B cell (primary cell): ENCODE measurements at regions not wholly inside any gene's neighbourhood (a gene's known extent, or its start where the extent isn't known, plus 50 kb on each side); places are given as distances from the start of the nearest gene placed in this dataset.
"Not testable (repeated sequence)": the region's sequence is repeated elsewhere in the genome, so short reads cannot be mapped to it uniquely, and the experiment has no call there.

Experiments used
- ATAC-seq: fragments of 200-7000 bp; cut with Tn5 transposase; one replicate; pipeline ENCODE4 v1.10.0; 2021; ENCODE audit warnings: low read depth, mild to moderate bottlenecking, moderate number of reproducible peaks, moderate library complexity
- CTCF ChIA-PET: fragments of 350-600 bp; sonication (Branson Sonifier 250); formaldehyde crosslinking; loops from one replicate; lab custom pipeline; 2021; ENCODE audit warnings: antibody characterized with exemption, inconsistent platforms; lab: Charles Lee
- POLR2A ChIA-PET: fragments of 350-600 bp; sonication (Branson Sonifier 250); formaldehyde crosslinking; loops from one replicate; lab custom pipeline; 2021; ENCODE audit warnings: antibody characterized with exemption; lab: Charles Lee
- DNase-seq: peaks from one replicate; pipeline ENCODE4 v3.0.0; 2013
- H2AFZ ChIP-seq: 2 replicates; pipeline ENCODE4 v1.6.1; 2012; ENCODE audit warnings: mild to moderate bottlenecking, low read depth, low read length; ENCODE audit not compliant: insufficient read depth, poor library complexity, severe bottlenecking
- H3K27ac ChIP-seq, 2 donors: 1 replicate in 1 of 2; 2 replicates in 1 of 2; pipeline ENCODE4 v1.5.1; 2012 to 2013; ENCODE audit warnings: low read length in 2 of 2, mild to moderate bottlenecking in 2 of 2, moderate library complexity in 1 of 2
- H3K27me3 ChIP-seq, 4 experiments: fragments of 200-600 bp in 1 of 4; sonication (generic) in 1 of 4; replicated peaks in 1 of 4; 1 replicate in 2 of 4; 2 replicates in 2 of 4; pipeline versions ENCODE4 v1.6.1 to v1.7.0; 2013 to 2016; ENCODE audit warnings: low read length in 3 of 4, mild to moderate bottlenecking in 2 of 4, mixed read lengths in 1 of 4, moderate library complexity in 1 of 4; ENCODE audit not compliant: insufficient read depth in 4 of 4, control insufficient read depth in 3 of 4; ENCODE audit errors: control extremely low read depth in 1 of 4
- H3K36me3 ChIP-seq, 2 experiments: replicated peaks in 1 of 2; 1 replicate in 1 of 2; 2 replicates in 1 of 2; pipeline versions ENCODE4 v1.6.1 to v1.7.1; 2013; ENCODE audit warnings: low read length in 1 of 2; ENCODE audit not compliant: insufficient read depth in 2 of 2, control insufficient read depth in 1 of 2; ENCODE audit errors: control extremely low read depth in 1 of 2, extremely low read depth in 1 of 2
- H3K4me1 ChIP-seq, 2 donors: fragments of 200-600 bp in 1 of 2; sonication (generic) in 1 of 2; 1 replicate in 1 of 2; 2 replicates in 1 of 2; pipeline versions ENCODE4 v1.5.1 to v1.6.1; 2013 to 2017; ENCODE audit warnings: low read length in 2 of 2; ENCODE audit not compliant: control insufficient read depth in 2 of 2, insufficient read depth in 2 of 2
- H3K4me2 ChIP-seq: replicated peaks from 2 replicates; pipeline ENCODE3; 2012; ENCODE audit warnings: mild to moderate bottlenecking, low read depth, low read length; ENCODE audit not compliant: poor library complexity, severe bottlenecking
- H3K4me3 ChIP-seq, 5 experiments: fragments of 200-600 bp in 1 of 5; sonication (generic) in 1 of 5; 1 replicate in 3 of 5; 2 replicates in 2 of 5; pipeline versions ENCODE4 v1.5.1 to v1.7.0; 2011 to 2016; ENCODE audit warnings: low read length in 4 of 5, mild to moderate bottlenecking in 4 of 5, low read depth in 2 of 5, control low read depth in 1 of 5, moderate library complexity in 1 of 5; ENCODE audit not compliant: insufficient read depth in 1 of 5; ENCODE audit errors: control extremely low read depth in 1 of 5, extremely low read depth in 1 of 5
- H3K79me2 ChIP-seq: fragments of 200-600 bp; sonication (generic); one replicate; pipeline ENCODE4 v1.6.0; 2016; ENCODE audit warnings: low read length; ENCODE audit not compliant: control insufficient read depth, insufficient read depth
- H3K9ac ChIP-seq: fragments of 200-600 bp; sonication (generic); 2 replicates; pipeline ENCODE4 v1.6.1; 2017; ENCODE audit warnings: mild to moderate bottlenecking, low read length, moderate library complexity
- H3K9me3 ChIP-seq, 3 donors: one replicate each; pipeline versions ENCODE4 v1.6.1 to v1.7.1; 2013; ENCODE audit warnings: low read length in 2 of 3; ENCODE audit not compliant: control insufficient read depth in 2 of 3, insufficient read depth in 1 of 3; ENCODE audit errors: control extremely low read depth in 1 of 3
- H4K20me1 ChIP-seq: 2 replicates; pipeline ENCODE4 v1.6.0; 2012; ENCODE audit warnings: mild to moderate bottlenecking, low read length; ENCODE audit not compliant: insufficient read depth, control insufficient read depth, poor library complexity, severe bottlenecking
- H3K27ac Mint-ChIP-seq: one replicate; pipeline ENCODE4 v1.8.0; 2021; ENCODE audit warnings: mixed read lengths
- H3K27me3 Mint-ChIP-seq: one replicate; pipeline ENCODE4 v1.8.0; 2021; ENCODE audit warnings: mixed read lengths
- H3K4me1 Mint-ChIP-seq: one replicate; pipeline ENCODE4 v1.8.0; 2021; ENCODE audit warnings: mixed read lengths
- H3K4me3 Mint-ChIP-seq: one replicate; pipeline ENCODE4 v1.8.0; 2021; ENCODE audit warnings: mixed read lengths
- H3K9me3 Mint-ChIP-seq: one replicate; pipeline ENCODE4 v1.8.0; 2022; ENCODE audit warnings: mixed read lengths; ENCODE audit not compliant: insufficient read depth
- CTCF ChIP-seq: fragments of 200-600 bp; IDR thresholded peaks from one replicate; pipeline ENCODE4 v1.8.0; 2022; ENCODE audit warnings: antibody characterized with exemption, mild to moderate bottlenecking
- EZH2 ChIP-seq: IDR thresholded peaks from 2 replicates; pipeline ENCODE4 v1.6.1; 2012; ENCODE audit warnings: borderline replicate concordance, low read depth, mild to moderate bottlenecking, moderate library complexity, low read length; ENCODE audit not compliant: insufficient read depth, poor library complexity, severe bottlenecking
- WGBS: methylation state at CpG from one replicate; pipeline ENCODE4 v1.1.5; 2013; ENCODE audit warnings: missing lambda C conversion rate; ENCODE audit not compliant: insufficient coverage; 5-methylcytosine and 5-hydroxymethylcytosine counted together
- intact Hi-C: fragments of 100-400 bp; cut with micrococcal nuclease; formaldehyde crosslinking; loops from one replicate; pipeline ENCODE4 v1.10.0; 2022

GRCh38 chr6:67952121-67952520, 683.0 kb upstream of the ADGRB3 start:
- Mint-ChIP-seq H3K27me3 (no peaks in the 10 kb centered on the region), H3K4me3 (no peak overlapping the region), H3K4me1 (no peaks in the 10 kb centered on the region), H3K9me3 (no peaks in the 10 kb centered on the region), H3K27ac (no peak overlapping the region)
- no peak for DNase-seq
- Histone ChIP-seq H3K79me2 (no peaks in the 10 kb centered on the region), H4K20me1 (no peaks in the 10 kb centered on the region), H3K9me3 (peaks cover 0 to 13% (median 9%) of the 10 kb centered on the region in 3 donors), H3K4me3 (no peak overlapping the region), H3K4me1 (no peaks in the 10 kb centered on the region), H2AFZ (no peak overlapping the region), H3K27ac (no peak overlapping the region), H3K4me2 (no peak overlapping the region), H3K9ac (no peak overlapping the region), H3K27me3 (no peaks in the 10 kb centered on the region), H3K36me3 (no peaks in the 10 kb centered on the region)
- ATAC-seq, result no peak
- WGBS, result 100% methylated on average over 1 of the region's 1 CpG
- CTCF ChIA-PET, result no interaction called here
- no peak for TF ChIP-seq CTCF
- TF ChIP-seq EZH2, result no peak
- POLR2A ChIA-PET, result no interaction called here
- intact Hi-C loops, result no loop called here

- CTCF ChIA-PET, H3K27me3 ChIP-seq, H3K4me2 ChIP-seq, H2AFZ ChIP-seq, H3K79me2 ChIP-seq, H3K9me3 ChIP-seq, H3K4me3 ChIP-seq, H3K4me1 ChIP-seq, H3K27ac ChIP-seq, H3K4me3 Mint-ChIP-seq, intact Hi-C loops, DNase-seq, H3K27ac Mint-ChIP-seq, ATAC-seq, H4K20me1 ChIP-seq, H3K9me3 Mint-ChIP-seq, H3K4me1 Mint-ChIP-seq, H3K27me3 Mint-ChIP-seq, H3K36me3 ChIP-seq, POLR2A ChIA-PET, H3K9ac ChIP-seq: not testable (repeated sequence)
- WGBS, result no CpG with 5 or more reads among the region's 1 CpG
Observed at GRCh38 chr6:67947762-67948161, 687.3 kb upstream of the ADGRB3 start.
